ENCODE measurements at regions not wholly inside any gene's neighbourhood (a gene's known extent, or its start where the extent isn't known, plus 50 kb on each side); places are given as distances from the start of the nearest gene placed in this dataset.
A peak's percentile ranks its signal among the peaks of the same experiment; 100 is the strongest.

GRCh38 chr6:155782739-155783459 lies 327.3 kb upstream of the NOX3 start:
- in situ Hi-C loops (cut with HindIII; ENCODE audit: low pct_ligation_motif_present, low sequenced_read_pairs) = no loop called here
- H3K27ac ChIP-seq = peak overlapping the region; percentile 65
- H3K27me3 ChIP-seq (replicated peaks) = no peaks in the 10 kb centered on the region
- H3K4me3 ChIP-seq (ENCODE audit: low read depth, low read length) = no peak overlapping the region
- TF ChIP-seq, protein P1, sequence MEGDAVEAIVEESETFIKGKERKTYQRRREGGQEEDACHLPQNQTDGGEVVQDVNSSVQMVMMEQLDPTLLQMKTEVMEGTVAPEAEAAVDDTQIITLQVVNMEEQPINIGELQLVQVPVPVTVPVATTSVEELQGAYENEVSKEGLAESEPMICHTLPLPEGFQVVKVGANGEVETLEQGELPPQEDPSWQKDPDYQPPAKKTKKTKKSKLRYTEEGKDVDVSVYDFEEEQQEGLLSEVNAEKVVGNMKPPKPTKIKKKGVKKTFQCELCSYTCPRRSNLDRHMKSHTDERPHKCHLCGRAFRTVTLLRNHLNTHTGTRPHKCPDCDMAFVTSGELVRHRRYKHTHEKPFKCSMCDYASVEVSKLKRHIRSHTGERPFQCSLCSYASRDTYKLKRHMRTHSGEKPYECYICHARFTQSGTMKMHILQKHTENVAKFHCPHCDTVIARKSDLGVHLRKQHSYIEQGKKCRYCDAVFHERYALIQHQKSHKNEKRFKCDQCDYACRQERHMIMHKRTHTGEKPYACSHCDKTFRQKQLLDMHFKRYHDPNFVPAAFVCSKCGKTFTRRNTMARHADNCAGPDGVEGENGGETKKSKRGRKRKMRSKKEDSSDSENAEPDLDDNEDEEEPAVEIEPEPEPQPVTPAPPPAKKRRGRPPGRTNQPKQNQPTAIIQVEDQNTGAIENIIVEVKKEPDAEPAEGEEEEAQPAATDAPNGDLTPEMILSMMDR (IDR thresholded peaks at IDR 0.05; ENCODE audit: low read depth, low read length, missing control alignments) = no peak
- H3K36me3 ChIP-seq (replicated peaks) = no peaks in the 10 kb centered on the region
- no peak for DNase-seq

- in situ Hi-C loops (cut with HindIII; ENCODE audit: low pct_ligation_motif_present, low sequenced_read_pairs) = no loop called here
- peak; percentile 91 for DNase-seq
- H3K27ac ChIP-seq = peak overlapping the region; percentile 65
Observed at GRCh38 chr6:155782320-155782731, 326.7 kb upstream of the NOX3 start.

GRCh38 chr6:155779456-155779855 lies 323.8 kb upstream of the NOX3 start:
- Histone ChIP-seq H3K4me3 (ENCODE audit: low read depth, low read length) (no peak overlapping the region), H3K36me3 (replicated peaks) (no peaks in the 10 kb centered on the region), H3K27ac (no peak overlapping the region), H3K27me3 (replicated peaks) (no peaks in the 10 kb centered on the region)
- in situ Hi-C loops (cut with HindIII; ENCODE audit: low pct_ligation_motif_present, low sequenced_read_pairs) = no loop called here
- no peak for DNase-seq
- TF ChIP-seq, protein P1 (IDR thresholded peaks at IDR 0.05; ENCODE audit: low read depth, low read length, missing control alignments) = no peak

More at GRCh38 chr6:155782320-155782731, 326.7 kb upstream of the NOX3 start:
- Histone ChIP-seq H3K36me3 (replicated peaks) (no peaks in the 10 kb centered on the region), H3K4me3 (ENCODE audit: low read depth, low read length) (no peak overlapping the region), H3K27me3 (replicated peaks) (no peaks in the 10 kb centered on the region)
- TF ChIP-seq, protein P1 (IDR thresholded peaks at IDR 0.05; ENCODE audit: low read depth, low read length, missing control alignments) = no peak

DNA sequence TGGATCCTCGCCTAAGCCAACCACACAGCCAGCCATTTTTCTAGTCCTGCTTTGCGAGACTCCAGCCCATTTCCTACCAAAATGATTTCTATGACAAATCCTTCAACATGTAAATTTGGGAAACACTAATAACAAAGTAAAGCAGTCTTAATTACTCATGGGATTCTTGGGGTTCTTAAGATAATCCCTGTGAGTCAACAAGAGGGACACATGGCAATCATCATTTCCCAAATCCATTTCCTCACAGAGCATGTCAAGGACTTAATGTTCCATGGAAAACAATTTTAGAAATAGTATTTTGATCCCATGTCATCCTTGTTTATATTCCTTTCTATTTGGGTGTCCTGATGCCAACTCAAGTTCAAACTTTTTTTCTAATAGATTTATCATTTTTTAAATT lies 322.7 kb upstream of the NOX3 start:
- TF ChIP-seq, protein P1 (IDR thresholded peaks at IDR 0.05; ENCODE audit: low read depth, low read length, missing control alignments) = no peak
- H3K36me3 ChIP-seq (replicated peaks) = no peaks in the 10 kb centered on the region
- in situ Hi-C loops (cut with HindIII; ENCODE audit: low pct_ligation_motif_present, low sequenced_read_pairs) = no loop called here
- H3K27me3 ChIP-seq (replicated peaks) = no peaks in the 10 kb centered on the region
- H3K4me3 ChIP-seq (ENCODE audit: low read depth, low read length) = no peak overlapping the region
- no peak overlapping the region for H3K27ac ChIP-seq
- no peak for DNase-seq

- no peaks in the 10 kb centered on the region for H3K27me3 ChIP-seq (replicated peaks)
- TF ChIP-seq, protein P1 (IDR thresholded peaks at IDR 0.05; ENCODE audit: low read depth, low read length, missing control alignments) = no peak
- no peak for DNase-seq
- H3K4me3 ChIP-seq (ENCODE audit: low read depth, low read length) = no peak overlapping the region
- H3K27ac ChIP-seq = no peak overlapping the region
- H3K36me3 ChIP-seq (replicated peaks) = no peaks in the 10 kb centered on the region
- in situ Hi-C loops (cut with HindIII; ENCODE audit: low pct_ligation_motif_present, low sequenced_read_pairs) = no loop called here
Observed at GRCh38 chr6:155771822-155772221, 316.2 kb upstream of the NOX3 start.

- no peak for DNase-seq
- in situ Hi-C loops (cut with HindIII; ENCODE audit: low pct_ligation_motif_present, low sequenced_read_pairs) = no loop called here
- Histone ChIP-seq H3K27me3 (replicated peaks) (no peaks in the 10 kb centered on the region), H3K4me3 (ENCODE audit: low read depth, low read length) (no peak overlapping the region), H3K27ac (no peak overlapping the region), H3K36me3 (replicated peaks) (no peaks in the 10 kb centered on the region)
- TF ChIP-seq, protein P1 (IDR thresholded peaks at IDR 0.05; ENCODE audit: low read depth, low read length, missing control alignments) = no peak
Observed at GRCh38 chr6:155770856-155771255, 315.2 kb upstream of the NOX3 start.
